ENCODE measurements at regions not wholly inside any gene's neighbourhood (a gene's known extent, or its start where the extent isn't known, plus 50 kb on each side); places are given as distances from the start of the nearest gene placed in this dataset.

- TF ChIP-seq CTCF (IDR thresholded peaks at IDR 0.05; ENCODE audit: borderline replicate concordance, extremely low read depth, low read length, poor library complexity, severe bottlenecking) (no peak), EZH2 (IDR thresholded peaks at IDR 0.05; ENCODE audit: borderline replicate concordance, low read depth, low read length, severe bottlenecking) (no peak)
Observed at GRCh38 chr6:147808640-147809039, 300.1 kb downstream of the SAMD5 start.
